Activated B cell treated with CpG ODN at 0.5 μM for 24 hours (primary cell): ENCODE measurements at regions not wholly inside any gene's neighbourhood (a gene's known extent, or its start where the extent isn't known, plus 50 kb on each side); places are given as distances from the start of the nearest gene placed in this dataset.

Experiments used
- ATAC-seq: fragments of 200-7000 bp; cut with Tn5 transposase; one replicate; pipeline ENCODE4 v1.10.0; 2021; ENCODE audit warnings: low read depth, mild to moderate bottlenecking, moderate library complexity
- CTCF ChIA-PET: fragments of 350-600 bp; sonication (Branson Sonifier 250); formaldehyde crosslinking; loops from one replicate; lab custom pipeline; 2021; ENCODE audit warnings: antibody characterized with exemption; lab: Charles Lee
- POLR2A ChIA-PET: fragments of 350-600 bp; sonication (Branson Sonifier 250); formaldehyde crosslinking; loops from one replicate; lab custom pipeline; 2021; ENCODE audit warnings: antibody characterized with exemption; lab: Charles Lee
- DNase-seq: peaks from one replicate; pipeline ENCODE4 v3.0.0; 2022
- H3K27ac Mint-ChIP-seq: one replicate; pipeline ENCODE4 v1.8.0; 2020; ENCODE audit warnings: mixed read lengths
- H3K27me3 Mint-ChIP-seq: one replicate; pipeline ENCODE4 v1.8.0; 2021; ENCODE audit warnings: mixed read lengths
- H3K36me3 Mint-ChIP-seq: one replicate; pipeline ENCODE4 v1.8.0; 2021; ENCODE audit warnings: low read depth, mixed read lengths
- H3K4me1 Mint-ChIP-seq: one replicate; pipeline ENCODE4 v1.8.0; 2021; ENCODE audit warnings: mixed read lengths
- H3K4me3 Mint-ChIP-seq: one replicate; pipeline ENCODE4 v1.8.0; 2020; ENCODE audit warnings: mild to moderate bottlenecking, mixed read lengths
- H3K9me3 Mint-ChIP-seq: one replicate; pipeline ENCODE4 v1.8.0; 2020; ENCODE audit warnings: mixed read lengths
- CTCF ChIP-seq: fragments of 200-600 bp; IDR thresholded peaks from one replicate; pipeline ENCODE4 v1.8.0; 2022; ENCODE audit warnings: antibody characterized with exemption, mild to moderate bottlenecking
- intact Hi-C: fragments of 100-400 bp; cut with micrococcal nuclease; formaldehyde crosslinking; loops from one replicate; pipeline ENCODE4 v1.15.1; 2024

GRCh38 chr13:107271227-107271626 lies 703.3 kb upstream of the ARGLU1 start:
- DNase-seq (no peak), ATAC-seq (no peak)
- Mint-ChIP-seq H3K27ac (no peak overlapping the region), H3K27me3 (no peaks in the 10 kb centered on the region), H3K36me3 (no peaks in the 10 kb centered on the region), H3K4me3 (no peak overlapping the region), H3K4me1 (no peaks in the 10 kb centered on the region), H3K9me3 (peaks cover 7% of the 10 kb centered on the region)
- ChIA-PET POLR2A (no interaction called here), CTCF (no interaction called here)
- no peak for TF ChIP-seq CTCF
- intact Hi-C loops: no loop called here

GRCh38 chr13:107266657-107267056 lies 698.7 kb upstream of the ARGLU1 start:
- ChIA-PET CTCF (no interaction called here), POLR2A (no interaction called here)
- intact Hi-C loops: no loop called here
- no peak for TF ChIP-seq CTCF
- Mint-ChIP-seq H3K36me3 (no peaks in the 10 kb centered on the region), H3K27ac (no peak overlapping the region), H3K9me3 (peaks cover 7% of the 10 kb centered on the region), H3K4me1 (no peaks in the 10 kb centered on the region), H3K27me3 (no peaks in the 10 kb centered on the region), H3K4me3 (no peak overlapping the region)
- DNase-seq (no peak), ATAC-seq (no peak)

GRCh38 chr13:107258599-107259187 lies 690.8 kb upstream of the ARGLU1 start:
- TF ChIP-seq CTCF: no peak
- DNase-seq: no peak
- CTCF ChIA-PET: no interaction called here
- intact Hi-C loops: no loop called here
- H3K9me3 Mint-ChIP-seq: peaks cover 2% of the 10 kb centered on the region
- POLR2A ChIA-PET: no interaction called here
- no peak for ATAC-seq
- no peaks in the 10 kb centered on the region for H3K4me1 Mint-ChIP-seq
- no peaks in the 10 kb centered on the region for H3K36me3 Mint-ChIP-seq
- H3K27ac Mint-ChIP-seq: no peak overlapping the region
- H3K27me3 Mint-ChIP-seq: no peaks in the 10 kb centered on the region
- no peak overlapping the region for H3K4me3 Mint-ChIP-seq

GRCh38 chr13:107254392-107254791 lies 686.5 kb upstream of the ARGLU1 start:
- TF ChIP-seq CTCF: no peak
- CTCF ChIA-PET: no interaction called here
- Mint-ChIP-seq H3K36me3 (no peaks in the 10 kb centered on the region), H3K4me1 (no peaks in the 10 kb centered on the region), H3K9me3 (peaks cover 2% of the 10 kb centered on the region), H3K27me3 (no peaks in the 10 kb centered on the region), H3K27ac (no peak overlapping the region), H3K4me3 (no peak overlapping the region)
- ATAC-seq: no peak
- POLR2A ChIA-PET: no interaction called here
- intact Hi-C loops: no loop called here
- DNase-seq: no peak

- Mint-ChIP-seq H3K4me3 (no peak overlapping the region), H3K4me1 (no peaks in the 10 kb centered on the region), H3K27me3 (no peaks in the 10 kb centered on the region), H3K9me3 (peaks cover 2% of the 10 kb centered on the region), H3K27ac (no peak overlapping the region), H3K36me3 (no peaks in the 10 kb centered on the region)
- no peak for TF ChIP-seq CTCF
- intact Hi-C loops: no loop called here
- DNase-seq (no peak), ATAC-seq (no peak)
- ChIA-PET CTCF (no interaction called here), POLR2A (no interaction called here)
Observed at GRCh38 chr13:107252428-107252827, 684.5 kb upstream of the ARGLU1 start.
